ENCODE measurements at regions not wholly inside any gene's neighbourhood (a gene's known extent, or its start where the extent isn't known, plus 50 kb on each side); places are given as distances from the start of the nearest gene placed in this dataset.

- Mint-ChIP-seq H3K27ac (no peak overlapping the region), H3K9me3 (no peaks in the 10 kb centered on the region), H3K4me1 (ENCODE audit: low read depth) (no peaks in the 10 kb centered on the region), H3K4me3 (no peak overlapping the region), H3K27me3 (ENCODE audit: insufficient read depth) (peaks cover 24% of the 10 kb centered on the region), H3K36me3 (ENCODE audit: low read depth) (no peaks in the 10 kb centered on the region)
- TF ChIP-seq CTCF (IDR thresholded peaks at IDR 0.05), result no peak
- DNase-seq, result no peak
Observed at GRCh38 chr2:173793709-173794565, 171.2 kb downstream of the SP3 start.

GRCh38 chr2:173797586-173798263, 167.4 kb downstream of the SP3 start:
- no peaks in the 10 kb centered on the region for H3K9me3 Mint-ChIP-seq
- no peak for DNase-seq
- H3K4me3 Mint-ChIP-seq, result no peak overlapping the region
- no peaks in the 10 kb centered on the region for H3K36me3 Mint-ChIP-seq (ENCODE audit: low read depth)
- H3K27ac Mint-ChIP-seq, result no peak overlapping the region
- TF ChIP-seq CTCF (IDR thresholded peaks at IDR 0.05), result no peak
- peaks cover 25% of the 10 kb centered on the region for H3K27me3 Mint-ChIP-seq (ENCODE audit: insufficient read depth)
- no peaks in the 10 kb centered on the region for H3K4me1 Mint-ChIP-seq (ENCODE audit: low read depth)

GRCh38 chr2:173802518-173802917, 162.7 kb downstream of the SP3 start:
- H3K27ac Mint-ChIP-seq, result no peak overlapping the region
- TF ChIP-seq CTCF (IDR thresholded peaks at IDR 0.05), result no peak
- H3K36me3 Mint-ChIP-seq (ENCODE audit: low read depth), result no peaks in the 10 kb centered on the region
- H3K9me3 Mint-ChIP-seq, result no peaks in the 10 kb centered on the region
- H3K27me3 Mint-ChIP-seq (ENCODE audit: insufficient read depth), result peaks cover 30% of the 10 kb centered on the region
- no peaks in the 10 kb centered on the region for H3K4me1 Mint-ChIP-seq (ENCODE audit: low read depth)
- H3K4me3 Mint-ChIP-seq, result no peak overlapping the region
- no peak for DNase-seq

GRCh38 chr2:173803449-173803848, 161.7 kb downstream of the SP3 start:
- no peaks in the 10 kb centered on the region for H3K9me3 Mint-ChIP-seq
- no peaks in the 10 kb centered on the region for H3K36me3 Mint-ChIP-seq (ENCODE audit: low read depth)
- no peak for DNase-seq
- no peak for TF ChIP-seq CTCF (IDR thresholded peaks at IDR 0.05)
- H3K4me1 Mint-ChIP-seq (ENCODE audit: low read depth), result no peaks in the 10 kb centered on the region
- peaks cover 25% of the 10 kb centered on the region; the same call in 1 of the 2 replicates for H3K27me3 Mint-ChIP-seq (ENCODE audit: insufficient read depth)
- H3K4me3 Mint-ChIP-seq, result no peak overlapping the region
- H3K27ac Mint-ChIP-seq, result no peak overlapping the region

- no peaks in the 10 kb centered on the region for H3K9me3 Mint-ChIP-seq
- no peak overlapping the region for H3K4me3 Mint-ChIP-seq
- H3K36me3 Mint-ChIP-seq (ENCODE audit: low read depth), result no peaks in the 10 kb centered on the region
- H3K27ac Mint-ChIP-seq, result no peak overlapping the region
- no peaks in the 10 kb centered on the region for H3K4me1 Mint-ChIP-seq (ENCODE audit: low read depth)
- H3K27me3 Mint-ChIP-seq (ENCODE audit: insufficient read depth), result peaks cover 20% of the 10 kb centered on the region; the same call in 1 of the 2 replicates
- peak; percentile 3 for DNase-seq
- no peak for TF ChIP-seq CTCF (IDR thresholded peaks at IDR 0.05)
Observed at GRCh38 chr2:173806761-173807160, 158.4 kb downstream of the SP3 start.

Measured in HFFc6 (cell line).